Activated CD8-positive, alpha-beta T cell treated with anti-CD3 and anti-CD28 coated beads for 36 hours (primary cell): ENCODE measurements at regions not wholly inside any gene's neighbourhood (a gene's known extent, or its start where the extent isn't known, plus 50 kb on each side); places are given as distances from the start of the nearest gene placed in this dataset.

ENCODE experiments used
- ATAC-seq: fragments of 200-7000 bp; cut with Tn5 transposase; one replicate; pipeline ENCODE4 v1.10.0; 2021; ENCODE audit warnings: mild to moderate bottlenecking, moderate library complexity
- CTCF ChIA-PET: fragments of 350-600 bp; sonication (Branson Sonifier 250); formaldehyde crosslinking; loops from one replicate; lab custom pipeline; 2021; ENCODE audit warnings: antibody characterized with exemption; lab: Charles Lee
- POLR2A ChIA-PET: fragments of 350-600 bp; sonication (Branson Sonifier 250); formaldehyde crosslinking; loops from one replicate; lab custom pipeline; 2021; ENCODE audit warnings: antibody characterized with exemption; lab: Charles Lee
- DNase-seq: peaks from one replicate; pipeline ENCODE4 v3.0.0-alpha.2; 2020
- H3K27ac Mint-ChIP-seq: one replicate; pipeline ENCODE4 v1.8.0; 2021; ENCODE audit warnings: mild to moderate bottlenecking, mixed read lengths
- H3K27me3 Mint-ChIP-seq: one replicate; pipeline ENCODE4 v1.8.0; 2021; ENCODE audit warnings: mixed read lengths
- H3K36me3 Mint-ChIP-seq: one replicate; pipeline ENCODE4 v1.8.0; 2021; ENCODE audit warnings: low read depth, mixed read lengths
- H3K4me1 Mint-ChIP-seq: one replicate; pipeline ENCODE4 v1.8.0; 2021; ENCODE audit warnings: low read depth, mixed read lengths
- H3K4me3 Mint-ChIP-seq: one replicate; pipeline ENCODE4 v1.8.0; 2021; ENCODE audit warnings: mild to moderate bottlenecking, moderate library complexity, mixed read lengths
- H3K9me3 Mint-ChIP-seq: one replicate; pipeline ENCODE4 v1.8.0; 2021; ENCODE audit warnings: mixed read lengths
- intact Hi-C: fragments of 100-400 bp; cut with micrococcal nuclease; formaldehyde crosslinking; loops from one replicate; pipeline ENCODE4 v1.10.0; 2022
- TF ChIP-seq, protein P1 (sequence below): fragments of 200-600 bp; IDR thresholded peaks from one replicate; pipeline ENCODE4 v1.8.0; 2022; ENCODE audit warnings: antibody characterized with exemption, mild to moderate bottlenecking

DNA sequence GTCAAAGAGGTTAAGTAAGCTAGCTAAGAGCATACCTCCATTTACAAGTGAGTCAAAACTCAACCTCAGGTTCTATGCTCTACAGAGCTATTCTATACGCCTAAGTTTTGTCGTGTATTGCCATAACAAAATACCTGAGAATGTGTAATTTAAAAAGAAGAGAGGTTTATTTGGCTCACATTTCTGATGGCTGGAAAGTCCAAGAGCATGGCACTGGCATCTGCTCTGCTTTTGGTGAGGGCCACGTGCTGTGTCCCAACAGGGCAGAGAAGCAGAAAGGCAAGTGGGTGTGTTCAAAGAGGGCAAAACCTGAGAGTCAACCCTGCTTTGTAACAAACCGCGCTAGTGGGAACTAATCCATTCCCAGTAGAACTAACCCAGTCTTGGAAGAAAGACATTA, 60.9 kb upstream of the POU2F1 start:
- ChIA-PET POLR2A (no interaction called here), CTCF (no interaction called here)
- no peak overlapping the region for H3K27ac Mint-ChIP-seq

DNA sequence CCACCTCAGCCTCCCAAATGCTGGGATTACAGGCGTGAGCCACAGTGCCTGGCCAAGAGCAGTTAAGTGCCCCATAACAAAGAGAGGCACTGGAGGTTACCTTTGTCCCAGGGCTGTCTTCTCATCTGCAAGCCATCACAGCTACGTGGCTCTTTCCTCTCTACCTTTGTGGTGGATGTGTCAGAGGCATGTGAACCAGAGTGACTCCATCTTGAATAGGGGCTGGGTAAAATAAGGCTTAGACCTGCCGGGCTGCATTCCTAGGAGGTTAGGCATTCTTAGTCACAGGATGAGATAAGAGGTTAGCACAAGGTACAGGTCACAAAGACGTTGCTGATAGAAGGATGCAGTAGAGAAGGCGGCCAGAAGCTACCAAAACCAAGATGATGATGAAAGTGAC, 59.4 kb upstream of the POU2F1 start:
- intact Hi-C loops, result no loop called here
- Mint-ChIP-seq H3K36me3 (no peaks in the 10 kb centered on the region), H3K4me1 (peaks cover 8% of the 10 kb centered on the region), H3K27me3 (peaks cover 6% of the 10 kb centered on the region), H3K9me3 (no peaks in the 10 kb centered on the region), H3K27ac (no peak overlapping the region), H3K4me3 (no peak overlapping the region)
- DNase-seq (no peak), ATAC-seq (no peak)
- ChIA-PET CTCF (no interaction called here), POLR2A (no interaction called here)
- TF ChIP-seq, protein P1, sequence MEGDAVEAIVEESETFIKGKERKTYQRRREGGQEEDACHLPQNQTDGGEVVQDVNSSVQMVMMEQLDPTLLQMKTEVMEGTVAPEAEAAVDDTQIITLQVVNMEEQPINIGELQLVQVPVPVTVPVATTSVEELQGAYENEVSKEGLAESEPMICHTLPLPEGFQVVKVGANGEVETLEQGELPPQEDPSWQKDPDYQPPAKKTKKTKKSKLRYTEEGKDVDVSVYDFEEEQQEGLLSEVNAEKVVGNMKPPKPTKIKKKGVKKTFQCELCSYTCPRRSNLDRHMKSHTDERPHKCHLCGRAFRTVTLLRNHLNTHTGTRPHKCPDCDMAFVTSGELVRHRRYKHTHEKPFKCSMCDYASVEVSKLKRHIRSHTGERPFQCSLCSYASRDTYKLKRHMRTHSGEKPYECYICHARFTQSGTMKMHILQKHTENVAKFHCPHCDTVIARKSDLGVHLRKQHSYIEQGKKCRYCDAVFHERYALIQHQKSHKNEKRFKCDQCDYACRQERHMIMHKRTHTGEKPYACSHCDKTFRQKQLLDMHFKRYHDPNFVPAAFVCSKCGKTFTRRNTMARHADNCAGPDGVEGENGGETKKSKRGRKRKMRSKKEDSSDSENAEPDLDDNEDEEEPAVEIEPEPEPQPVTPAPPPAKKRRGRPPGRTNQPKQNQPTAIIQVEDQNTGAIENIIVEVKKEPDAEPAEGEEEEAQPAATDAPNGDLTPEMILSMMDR, result no peak

More for the DNA sequence above, 60.9 kb upstream of the POU2F1 start:
- Mint-ChIP-seq H3K36me3 (no peaks in the 10 kb centered on the region), H3K9me3 (no peaks in the 10 kb centered on the region), H3K27me3 (peaks cover 3% of the 10 kb centered on the region), H3K4me1 (peaks cover 8% of the 10 kb centered on the region), H3K4me3 (no peak overlapping the region)
- ATAC-seq (no peak), DNase-seq (no peak)
- intact Hi-C loops, result no loop called here
- TF ChIP-seq, protein P1, result no peak

DNA sequence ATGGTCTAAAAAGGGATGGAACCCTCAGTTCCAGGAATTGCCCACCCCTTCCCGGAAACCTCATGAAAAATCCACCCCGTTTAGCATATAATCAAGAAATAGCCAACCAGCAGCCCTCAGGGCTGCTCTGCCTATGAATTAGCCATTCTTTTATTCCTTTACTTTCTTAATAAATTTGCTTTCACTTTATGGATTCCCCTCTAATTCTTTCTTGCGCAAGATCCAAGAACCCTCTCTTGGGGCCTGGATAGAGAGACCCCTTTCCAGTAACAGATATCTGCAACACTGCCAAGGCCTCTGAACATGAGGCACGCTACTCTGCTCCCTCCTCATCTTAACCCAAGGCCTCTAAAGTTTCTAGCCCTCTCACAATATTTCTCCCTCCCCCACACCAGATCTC, 58.9 kb upstream of the POU2F1 start:
- H3K36me3 Mint-ChIP-seq, result no peaks in the 10 kb centered on the region
- H3K9me3 Mint-ChIP-seq, result peaks cover 1% of the 10 kb centered on the region
- H3K27ac Mint-ChIP-seq, result no peak overlapping the region
- H3K4me1 Mint-ChIP-seq, result peaks cover 8% of the 10 kb centered on the region
- ChIA-PET POLR2A (no interaction called here), CTCF (no interaction called here)
- TF ChIP-seq, protein P1, result no peak
- intact Hi-C loops, result no loop called here
- ATAC-seq (no peak), DNase-seq (no peak)
- peaks cover 7% of the 10 kb centered on the region for H3K27me3 Mint-ChIP-seq
- H3K4me3 Mint-ChIP-seq, result no peak overlapping the region

DNA sequence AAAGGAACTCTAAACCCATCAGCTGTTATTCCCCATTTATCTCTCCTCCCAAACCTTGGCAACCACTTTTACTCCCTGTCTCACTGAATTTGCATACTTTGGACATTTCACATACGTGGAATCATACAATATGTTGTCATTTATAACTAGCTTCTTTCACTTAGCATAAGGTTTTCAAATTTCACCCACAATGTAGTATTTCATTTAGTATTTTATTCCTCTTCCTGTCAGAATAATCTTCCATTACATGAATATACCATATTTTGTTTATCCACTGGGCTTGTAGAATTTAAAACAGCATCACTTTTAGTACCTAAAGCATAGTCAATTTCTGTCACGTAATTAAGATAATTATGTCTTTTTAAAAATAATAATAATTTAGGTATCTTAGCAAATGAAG, 55.5 kb upstream of the POU2F1 start:
- H3K27ac Mint-ChIP-seq, result no peak overlapping the region
- H3K4me3 Mint-ChIP-seq, result no peak overlapping the region
- intact Hi-C loops, result no loop called here
- no peak for DNase-seq
- peaks cover 8% of the 10 kb centered on the region for H3K4me1 Mint-ChIP-seq
- no peak for ATAC-seq
- CTCF ChIA-PET, result interaction anchor here (1.1 kb wide), 1 partner anchor 86 kb away, joined by 3 read pairs; no protein-coding TSS in a partner anchor
- no peaks in the 10 kb centered on the region for H3K36me3 Mint-ChIP-seq
- POLR2A ChIA-PET, result no interaction called here
- TF ChIP-seq, protein P1, result no peak
- peaks cover 9% of the 10 kb centered on the region for H3K9me3 Mint-ChIP-seq
- peaks cover 14% of the 10 kb centered on the region for H3K27me3 Mint-ChIP-seq

DNA sequence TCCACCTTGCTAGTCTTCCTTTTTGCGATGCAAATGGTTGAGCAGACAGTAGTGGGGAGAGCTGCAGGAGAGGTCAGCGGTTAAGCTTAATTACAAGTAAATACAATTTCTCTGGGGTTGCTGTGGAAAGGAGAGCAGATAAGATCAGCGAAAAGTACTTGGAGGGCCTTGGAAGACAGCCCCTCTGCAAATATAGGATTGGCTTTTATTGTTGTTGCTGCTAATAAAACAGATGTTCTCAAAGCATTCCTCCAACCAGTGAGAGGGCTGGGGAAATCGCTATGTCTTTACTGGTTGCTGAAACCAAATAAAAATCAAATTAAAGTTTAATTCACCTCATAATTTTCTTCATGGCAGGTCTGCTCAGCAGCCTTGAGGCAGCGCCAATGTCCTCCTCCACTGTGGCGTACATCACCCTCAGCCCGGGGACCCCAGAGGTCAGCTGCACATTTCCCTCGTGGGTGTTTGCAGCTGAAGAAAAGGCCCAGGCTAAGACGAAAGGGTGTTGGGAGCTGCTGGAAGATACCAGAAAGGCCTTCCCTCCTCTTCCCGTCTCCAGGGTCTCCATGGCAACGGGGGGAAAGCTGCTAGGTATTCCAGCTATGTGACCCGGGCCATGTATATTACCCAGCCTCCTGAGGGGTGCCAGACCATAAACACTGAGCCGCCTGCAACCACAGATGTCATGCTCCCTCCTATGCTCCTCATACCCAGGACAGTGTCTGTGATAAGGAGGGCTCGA, 54.6 kb upstream of the POU2F1 start:
- H3K36me3 Mint-ChIP-seq, result no peaks in the 10 kb centered on the region

More for the DNA sequence above, 54.6 kb upstream of the POU2F1 start:
- DNase-seq, result no peak
- intact Hi-C loops, result no loop called here
- no peak for ATAC-seq
- H3K4me1 Mint-ChIP-seq, result peaks cover 8% of the 10 kb centered on the region
- H3K9me3 Mint-ChIP-seq, result peaks cover 9% of the 10 kb centered on the region
- no peak overlapping the region for H3K27ac Mint-ChIP-seq
- CTCF ChIA-PET, result interaction anchor here (1.1 kb wide), 1 partner anchor 87 kb away, joined by 3 read pairs; no protein-coding TSS in a partner anchor
- TF ChIP-seq, protein P1, result no peak
- H3K4me3 Mint-ChIP-seq, result no peak overlapping the region
- POLR2A ChIA-PET, result no interaction called here
- H3K27me3 Mint-ChIP-seq, result peaks cover 15% of the 10 kb centered on the region
